A549 (cell line): ENCODE measurements at regions not wholly inside any gene's neighbourhood (a gene's known extent, or its start where the extent isn't known, plus 50 kb on each side); places are given as distances from the start of the nearest gene placed in this dataset.
A peak's percentile ranks its signal among the peaks of the same experiment; 100 is the strongest.

Experiments
- ATAC-seq, 2 experiments: fragments of 200-7000 bp in 1 of 2; fragments of >200 bp in 1 of 2; cut with Nextera tagmentation in 1 of 2; cut with Tn5 transposase in 1 of 2; 3 replicates each; pipeline versions ENCODE4 v1.8.0 to v1.9.1; 2018 to 2020; ENCODE audit warnings: mild to moderate bottlenecking in 1 of 2, moderate library complexity in 1 of 2
- CTCF ChIA-PET: fragments of 300-600 bp; sonication (Branson Sonifier 250); formaldehyde crosslinking; extraction: SDS; loops from one replicate; lab custom pipeline; 2021; ENCODE audit warnings: antibody characterized with exemption, inconsistent platforms; lab: Yijun Ruan, JAX
- POLR2A ChIA-PET: fragments of 350-600 bp; formaldehyde crosslinking; extraction: SDS; loops from one replicate; lab custom pipeline; 2021; ENCODE audit warnings: antibody characterized with exemption, inconsistent platforms; lab: Yijun Ruan, JAX
- DNase-seq, 2 experiments: peaks; one replicate each; pipeline versions ENCODE4 v3.0.0 to v3.0.0-alpha.2; 2011 to 2016; ENCODE audit warnings: low read depth in 1 of 2, low spot score in 1 of 2
- FAIRE-seq: peaks from 2 replicates; lab custom pipeline; 2011; peaks lifted over from hg19 to GRCh38; lab: Jason Lieb, UNC
- H3K27ac ChIP-seq, 2 experiments: fragments of >200 bp; sonication (Bioruptor Twin); formaldehyde crosslinking; 3 replicates each; pipeline ENCODE4 v1.5.1; 2016 to 2017
- H3K4me1 ChIP-seq: fragments of >200 bp; sonication (Bioruptor Twin); formaldehyde crosslinking; 3 replicates; pipeline ENCODE4 v1.6.1; 2016
- H3K4me2 ChIP-seq: fragments of >200 bp; sonication (Bioruptor Twin); formaldehyde crosslinking; 3 replicates; pipeline ENCODE4 v1.6.1; 2016
- H3K4me3 ChIP-seq: fragments of >200 bp; sonication (Bioruptor Twin); formaldehyde crosslinking; 3 replicates; pipeline ENCODE4 v1.5.1; 2016
- H3K9me3 ChIP-seq: fragments of >200 bp; sonication (Bioruptor Twin); formaldehyde crosslinking; 3 replicates; pipeline ENCODE4 v1.6.1; 2016
- CBX2 ChIP-seq: fragments of 200-600 bp; sonication (generic); IDR thresholded peaks from 2 replicates; pipeline ENCODE4 v1.6.1; 2016; ENCODE audit warnings: low read depth, mild to moderate bottlenecking, borderline replicate concordance
- CHD4 ChIP-seq: fragments of 200-600 bp; sonication (generic); IDR thresholded peaks from 2 replicates; pipeline ENCODE4 v1.6.1; 2016; ENCODE audit warnings: antibody characterized with exemption, mild to moderate bottlenecking, borderline replicate concordance
- EHF ChIP-seq: fragments of 250-450 bp; sonication (Bioruptor Pico); IDR thresholded peaks from 2 replicates; pipeline ENCODE4 v1.5.0; 2020; ENCODE audit warnings: mild to moderate bottlenecking
- EHMT2 ChIP-seq: fragments of 200-600 bp; sonication (generic); IDR thresholded peaks from 2 replicates; pipeline ENCODE4 v1.6.1; 2016; ENCODE audit warnings: antibody characterized with exemption, low read depth, mild to moderate bottlenecking, moderate library complexity
- FOXS1 ChIP-seq: fragments of 250-450 bp; sonication (Bioruptor Pico); IDR thresholded peaks from 2 replicates; pipeline ENCODE4 v1.5.0; 2020; ENCODE audit warnings: mild to moderate bottlenecking, moderate library complexity
- HOXA7 ChIP-seq: fragments of 250-450 bp; sonication (Bioruptor Pico); IDR thresholded peaks from 2 replicates; pipeline ENCODE4 v1.5.0; 2020; ENCODE audit warnings: mild to moderate bottlenecking, moderate library complexity
- HOXB5 ChIP-seq: fragments of 250-450 bp; sonication (Bioruptor Pico); IDR thresholded peaks from 2 replicates; pipeline ENCODE4 v1.5.0; 2020; ENCODE audit warnings: mild to moderate bottlenecking, moderate library complexity
- JUN ChIP-seq, 2 experiments: fragments of >200 bp; sonication (Bioruptor Twin); formaldehyde crosslinking; IDR thresholded peaks; 2 replicates in 1 of 2; 3 replicates in 1 of 2; pipeline ENCODE4 v1.6.1; 2016 to 2017
- KDM1A ChIP-seq: fragments of 200-600 bp; sonication (generic); IDR thresholded peaks from 2 replicates; pipeline ENCODE4 v1.6.1; 2016; ENCODE audit warnings: low read depth, mild to moderate bottlenecking
- KDM5A ChIP-seq: fragments of 200-600 bp; sonication (generic); IDR thresholded peaks from 2 replicates; pipeline ENCODE4 v1.6.1; 2016; ENCODE audit warnings: antibody characterized with exemption, mild to moderate bottlenecking
- MAX ChIP-seq: IDR thresholded peaks from 2 replicates; pipeline ENCODE4 v1.6.1; 2012
- NR3C1 ChIP-seq: fragments of >200 bp; sonication (Bioruptor Twin); formaldehyde crosslinking; IDR thresholded peaks from 3 replicates; pipeline ENCODE4 v1.6.1; 2017
- RAD21 ChIP-seq, 2 experiments: fragments of >200 bp in 1 of 2; sonication (Bioruptor Twin) in 1 of 2; formaldehyde crosslinking in 1 of 2; IDR thresholded peaks in 1 of 2; conservative IDR thresholded peaks in 1 of 2; 2 replicates in 1 of 2; 3 replicates in 1 of 2; pipeline ENCODE4 v1.6.1; 2012 to 2018; ENCODE audit warnings: inconsistent platforms in 1 of 2
- RCOR1 ChIP-seq: fragments of 150-350 bp; IDR thresholded peaks from 2 replicates; pipeline ENCODE4 v1.6.1; 2014; ENCODE audit warnings: antibody characterized with exemption, low read length, low read depth
- RFX5 ChIP-seq: fragments of 450-650 bp; IDR thresholded peaks from 2 replicates; pipeline ENCODE4 v1.7.1; 2014; ENCODE audit warnings: antibody characterized with exemption, mild to moderate bottlenecking, moderate library complexity
- SMC3 ChIP-seq: fragments of >200 bp; sonication (Bioruptor Twin); formaldehyde crosslinking; IDR thresholded peaks from 3 replicates; pipeline ENCODE4 v1.6.1; 2018; ENCODE audit warnings: inconsistent platforms
- USF2 ChIP-seq: fragments of 450-650 bp; IDR thresholded peaks from 2 replicates; pipeline ENCODE4 v1.6.1; 2014; ENCODE audit warnings: antibody characterized with exemption
- ZSCAN20 ChIP-seq: fragments of 250-450 bp; sonication (Bioruptor Pico); IDR thresholded peaks from 2 replicates; pipeline ENCODE4 v1.8.0; 2022; ENCODE audit warnings: mild to moderate bottlenecking, moderate library complexity
- WGBS: methylation state at CpG from one replicate; pipeline ENCODE4 v1.1.6; 2017; ENCODE audit errors: missing lambda C conversion rate; 5-methylcytosine and 5-hydroxymethylcytosine counted together
- TF ChIP-seq, protein P1 (sequence below): fragments of >200 bp; sonication (Bioruptor Twin); formaldehyde crosslinking; IDR thresholded peaks from 2 replicates; pipeline ENCODE4 v1.6.1; 2016
- TF ChIP-seq, protein P2 (sequence below): IDR thresholded peaks from 2 replicates; pipeline ENCODE4 v1.6.1; 2012

GRCh38 chr5:141762790-141763368, 80.8 kb upstream of the ARAP3 start:
- Histone ChIP-seq H3K4me3 (no peak overlapping the region), H3K27ac (no peak overlapping the region), H3K9me3 (no peaks in the 10 kb centered on the region), H3K4me2 (no peak overlapping the region), H3K4me1 (no peaks in the 10 kb centered on the region)
- CTCF ChIA-PET, result interaction anchor here (0.8 to 6.0 kb wide), 6 partner anchors 10 to 197 kb away, joined by 3 to 48 read pairs (median 4); partner anchors contain the start of gene PCDH1
- DNase-seq (peak in 1 of 2 experiments; percentile 22), FAIRE-seq (no peak), ATAC-seq (peak in 1 of 2 experiments; percentile 26; a peak in 1 of 6 replicates)
- TF ChIP-seq SMC3 (no peak), JUN (IDR thresholded peaks at IDR 0.05) (no peak), KDM1A (no peak), RAD21 (conservative IDR thresholded peaks at IDR 0.05 in 1 of 2, IDR thresholded peaks at IDR 0.05 in 1 of 2) (peak in 1 of 2 experiments; percentile 37; a peak in 2 of 5 replicates), HOXA7 (no peak)
- TF ChIP-seq, all 56 proteins: peak for 1
- 24% methylated on average over 8 of the region's 8 CpGs for WGBS
- POLR2A ChIA-PET, result no interaction called here

GRCh38 chr5:141762316-141762715, 80.3 kb upstream of the ARAP3 start:
- Histone ChIP-seq H3K27ac (no peak overlapping the region), H3K4me2 (no peak overlapping the region), H3K4me3 (no peak overlapping the region), H3K4me1 (no peaks in the 10 kb centered on the region), H3K9me3 (no peaks in the 10 kb centered on the region)
- ChIA-PET CTCF (interaction anchor here (0.8 to 6.0 kb wide), 7 partner anchors 10 to 198 kb away, joined by 3 to 48 read pairs (median 5); partner anchors contain the start of gene PCDH1), POLR2A (no interaction called here)
- ATAC-seq, result no peak
- FAIRE-seq, result no peak
- TF ChIP-seq ZSCAN20 (CRISPR knock-in tag) (no peak), RCOR1 (no peak), CHD4 (no peak), HOXA7 (no peak), KDM1A (no peak), RFX5 (no peak), KDM5A (no peak), EHF (CRISPR knock-in tag) (no peak), MAX (no peak), CBX2 (no peak), HOXB5 (CRISPR knock-in tag) (no peak), USF2 (no peak), NR3C1 (no peak), FOXS1 (CRISPR knock-in tag) (no peak)
- TF ChIP-seq, protein P1, sequence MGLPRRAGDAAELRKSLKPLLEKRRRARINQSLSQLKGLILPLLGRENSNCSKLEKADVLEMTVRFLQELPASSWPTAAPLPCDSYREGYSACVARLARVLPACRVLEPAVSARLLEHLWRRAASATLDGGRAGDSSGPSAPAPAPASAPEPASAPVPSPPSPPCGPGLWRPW, result no peak
- TF ChIP-seq, protein P2, sequence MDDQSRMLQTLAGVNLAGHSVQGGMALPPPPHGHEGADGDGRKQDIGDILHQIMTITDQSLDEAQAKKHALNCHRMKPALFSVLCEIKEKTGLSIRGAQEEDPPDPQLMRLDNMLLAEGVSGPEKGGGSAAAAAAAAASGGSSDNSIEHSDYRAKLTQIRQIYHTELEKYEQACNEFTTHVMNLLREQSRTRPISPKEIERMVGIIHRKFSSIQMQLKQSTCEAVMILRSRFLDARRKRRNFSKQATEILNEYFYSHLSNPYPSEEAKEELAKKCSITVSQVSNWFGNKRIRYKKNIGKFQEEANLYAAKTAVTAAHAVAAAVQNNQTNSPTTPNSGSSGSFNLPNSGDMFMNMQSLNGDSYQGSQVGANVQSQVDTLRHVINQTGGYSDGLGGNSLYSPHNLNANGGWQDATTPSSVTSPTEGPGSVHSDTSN, result no peak
- 23% methylated on average over 11 of the region's 11 CpGs for WGBS
- no peak for DNase-seq

DNA sequence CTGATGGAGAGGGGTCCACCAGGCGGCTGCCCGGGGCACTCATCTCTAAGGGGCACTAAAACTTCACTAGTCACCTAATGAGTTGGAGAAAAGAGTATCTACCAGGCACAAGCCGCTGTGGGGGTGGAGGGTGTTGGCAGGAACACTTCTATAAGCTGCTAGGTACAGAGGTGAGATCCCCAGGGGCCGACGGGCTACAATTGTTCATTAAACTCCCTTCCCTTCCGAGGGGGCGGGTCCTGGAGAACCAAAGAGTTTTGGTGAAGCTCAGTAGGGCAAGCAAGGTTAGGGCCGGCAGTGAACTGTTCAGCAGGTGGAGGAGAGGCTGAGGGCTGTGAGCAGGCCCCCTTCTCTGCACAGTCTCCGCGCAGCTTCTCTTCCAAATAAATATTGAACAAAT, 78.7 kb upstream of the ARAP3 start:
- DNase-seq (no peak), ATAC-seq (no peak), FAIRE-seq (no peak)
- H3K4me2 ChIP-seq, result no peak overlapping the region
- 45% methylated on average over 10 of the region's 10 CpGs for WGBS
- H3K4me3 ChIP-seq, result no peak overlapping the region
- H3K4me1 ChIP-seq, result no peaks in the 10 kb centered on the region
- H3K27ac ChIP-seq, result no peak overlapping the region
- H3K9me3 ChIP-seq, result no peaks in the 10 kb centered on the region
- ChIA-PET POLR2A (no interaction called here), CTCF (interaction anchor here (0.6 to 6.0 kb wide), 13 partner anchors 10 to 200 kb away, joined by 3 to 48 read pairs (median 4); partner anchors contain the start of gene PCDH1)
- TF ChIP-seq EHMT2, result no peak
